Gastroesophageal sphincter (tissue), 3 donors: ENCODE measurements at regions not wholly inside any gene's neighbourhood (a gene's known extent, or its start where the extent isn't known, plus 50 kb on each side); places are given as distances from the start of the nearest gene placed in this dataset.

ENCODE experiments used
- POLR2AphosphoS5 ChIP-seq: sonication (generic); formaldehyde crosslinking; IDR thresholded peaks from one replicate; pipeline ENCODE4 v1.6.1; 2017; ENCODE audit warnings: antibody characterized with exemption
- TF ChIP-seq, protein P1 (sequence below), 4 experiments: fragments of 200-600 bp in 2 of 4; fragments of 450-650 bp in 2 of 4; sonication (generic) in 1 of 4; IDR thresholded peaks; one replicate each; pipeline ENCODE4 v1.5.1; 2017 to 2019; ENCODE audit warnings: antibody characterized with exemption in 4 of 4, mild to moderate bottlenecking in 2 of 4, moderate library complexity in 2 of 4

- TF ChIP-seq, protein P1, sequence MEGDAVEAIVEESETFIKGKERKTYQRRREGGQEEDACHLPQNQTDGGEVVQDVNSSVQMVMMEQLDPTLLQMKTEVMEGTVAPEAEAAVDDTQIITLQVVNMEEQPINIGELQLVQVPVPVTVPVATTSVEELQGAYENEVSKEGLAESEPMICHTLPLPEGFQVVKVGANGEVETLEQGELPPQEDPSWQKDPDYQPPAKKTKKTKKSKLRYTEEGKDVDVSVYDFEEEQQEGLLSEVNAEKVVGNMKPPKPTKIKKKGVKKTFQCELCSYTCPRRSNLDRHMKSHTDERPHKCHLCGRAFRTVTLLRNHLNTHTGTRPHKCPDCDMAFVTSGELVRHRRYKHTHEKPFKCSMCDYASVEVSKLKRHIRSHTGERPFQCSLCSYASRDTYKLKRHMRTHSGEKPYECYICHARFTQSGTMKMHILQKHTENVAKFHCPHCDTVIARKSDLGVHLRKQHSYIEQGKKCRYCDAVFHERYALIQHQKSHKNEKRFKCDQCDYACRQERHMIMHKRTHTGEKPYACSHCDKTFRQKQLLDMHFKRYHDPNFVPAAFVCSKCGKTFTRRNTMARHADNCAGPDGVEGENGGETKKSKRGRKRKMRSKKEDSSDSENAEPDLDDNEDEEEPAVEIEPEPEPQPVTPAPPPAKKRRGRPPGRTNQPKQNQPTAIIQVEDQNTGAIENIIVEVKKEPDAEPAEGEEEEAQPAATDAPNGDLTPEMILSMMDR (IDR thresholded peaks at IDR 0.05) = no peak
- TF ChIP-seq POLR2AphosphoS5 = no peak
These were observed 60.0 kb upstream of the UBE3A start for GRCh38 chr15:25498835-25499234.
